Medulla oblongata (tissue), 1 donor: ENCODE measurements at regions not wholly inside any gene's neighbourhood (a gene's known extent, or its start where the extent isn't known, plus 50 kb on each side); places are given as distances from the start of the nearest gene placed in this dataset.
"Not testable (repeated sequence)": the region's sequence is repeated elsewhere in the genome, so short reads cannot be mapped to it uniquely, and the experiment has no call there.

ENCODE experiments used
- DNase-seq: peaks from one replicate; pipeline ENCODE4 v3.0.0-alpha.2; 2015; ENCODE audit errors: extremely low spot score

- no peak for DNase-seq
Observed at GRCh38 chr5:121006217-121006616, 542.1 kb downstream of the PRR16 start.

- DNase-seq: no peak
Observed at GRCh38 chr5:121008041-121008440, 543.9 kb downstream of the PRR16 start.

- no peak for DNase-seq
Observed at GRCh38 chr5:121009058-121009457, 545.0 kb downstream of the PRR16 start.

GRCh38 chr5:121018004-121018403, 553.9 kb downstream of the PRR16 start:
- no peak for DNase-seq

- DNase-seq: no peak
Observed at GRCh38 chr5:121019106-121019505, 555.0 kb downstream of the PRR16 start.

GRCh38 chr5:121019734-121020133, 555.6 kb downstream of the PRR16 start:
- no peak for DNase-seq

- no peak for DNase-seq
Observed at GRCh38 chr5:121021681-121022080, 557.6 kb downstream of the PRR16 start.

- DNase-seq: no peak
Observed at GRCh38 chr5:121024416-121025311, 560.6 kb downstream of the PRR16 start.

- DNase-seq: no peak
Observed at GRCh38 chr5:121025671-121026070, 561.6 kb downstream of the PRR16 start.

- no peak for DNase-seq
Observed at GRCh38 chr5:121027636-121028035, 563.5 kb downstream of the PRR16 start.

- no peak for DNase-seq
Observed at GRCh38 chr5:121029536-121030245, 565.6 kb downstream of the PRR16 start.

- no peak for DNase-seq
Observed at GRCh38 chr5:121031491-121031890, 567.4 kb downstream of the PRR16 start.

GRCh38 chr5:121033334-121033733, 569.2 kb downstream of the PRR16 start:
- DNase-seq: no peak

- DNase-seq: no peak
Observed at GRCh38 chr5:121038438-121038837, 574.3 kb downstream of the PRR16 start.

GRCh38 chr5:121049971-121050370, 585.9 kb downstream of the PRR16 start:
- no peak for DNase-seq

- DNase-seq: no peak
Observed at GRCh38 chr5:121053055-121053985, 589.2 kb downstream of the PRR16 start.

- DNase-seq: no peak
Observed at GRCh38 chr5:121055586-121055985, 591.5 kb downstream of the PRR16 start.

GRCh38 chr5:121064241-121064640, 600.1 kb downstream of the PRR16 start:
- DNase-seq: not testable (repeated sequence)

- no peak for DNase-seq
Observed at GRCh38 chr5:121086671-121087070, 622.6 kb downstream of the PRR16 start.

GRCh38 chr5:121087560-121087959, 623.5 kb downstream of the PRR16 start:
- DNase-seq: no peak

- DNase-seq: no peak
Observed at GRCh38 chr5:121088341-121088740, 624.2 kb downstream of the PRR16 start.

- DNase-seq: no peak
Observed at GRCh38 chr5:121090822-121091221, 626.7 kb downstream of the PRR16 start.
